ENCODE measurements at regions not wholly inside any gene's neighbourhood (a gene's known extent, or its start where the extent isn't known, plus 50 kb on each side); places are given as distances from the start of the nearest gene placed in this dataset.

DNA sequence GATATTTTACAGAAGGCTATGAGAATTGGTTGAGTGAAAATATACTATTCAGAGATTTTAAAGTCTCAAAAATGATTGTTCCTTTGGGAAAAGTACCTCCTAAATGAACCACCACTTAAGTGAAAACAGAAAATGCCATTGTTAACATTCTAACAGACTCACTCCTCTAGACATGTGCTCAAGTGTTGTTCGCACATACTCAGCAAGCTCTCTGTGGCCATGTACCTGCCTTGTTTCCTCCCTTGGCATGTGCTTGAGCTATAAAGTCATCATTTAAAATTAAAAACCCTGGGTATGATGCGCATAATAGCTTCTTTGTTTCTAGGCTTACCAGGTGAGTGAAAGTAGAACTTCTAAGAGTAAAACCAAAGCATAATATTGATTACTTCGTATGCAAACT, 343.2 kb upstream of the VRK2 start:
- peaks cover 0 to 4% (median 2%) of the 10 kb centered on the region in 4 experiments; a peak in 3 of 7 replicates for H3K4me1 ChIP-seq (replicated peaks in 1 of 4; ENCODE audit: control insufficient read depth in 3 of 4, insufficient read depth in 4 of 4, low read length in 3 of 4)
- H2BK20ac ChIP-seq (ENCODE audit: low read length) = peak overlapping the region; percentile 84; the same call in 1 of the 2 replicates
- H3K9me3 ChIP-seq (ENCODE audit: insufficient read depth in 2 of 2, low read depth in 1 of 2, low read length in 1 of 2) = no peaks in the 10 kb centered on the region
- H2BK120ac ChIP-seq (replicated peaks; ENCODE audit: low read depth, low read length) = no peak overlapping the region
- H3K79me1 ChIP-seq (ENCODE audit: low read depth, low read length) = no peaks in the 10 kb centered on the region
- DNase-seq (ENCODE audit: low read depth in 1 of 2, low spot score in 2 of 2) (no peak), FAIRE-seq (peak; percentile 42)
- no peak overlapping the region for H2BK15ac ChIP-seq (ENCODE audit: low read length)
- no peak overlapping the region for H3K56ac ChIP-seq (replicated peaks; ENCODE audit: insufficient read length, low read depth, low read length)
- 0 out of 2 replicates have a peak overlapping the region, but pooled peaks have one; percentile 84 for H2AK5ac ChIP-seq (ENCODE audit: low read depth, low read length)
- no peak overlapping the region for H4K5ac ChIP-seq (ENCODE audit: insufficient read length, low read depth, low read length)
- H4K20me1 ChIP-seq (replicated peaks in 1 of 2; ENCODE audit: control insufficient read depth in 1 of 2, insufficient read depth in 2 of 2, low read length in 2 of 2) = no peaks in the 10 kb centered on the region
- no peaks in the 10 kb centered on the region for H3K27me3 ChIP-seq (replicated peaks in 1 of 4; ENCODE audit: control insufficient read depth in 3 of 4, extremely low read depth in 1 of 4, insufficient read depth in 3 of 4, low read length in 3 of 4)
- H3K36me3 ChIP-seq (ENCODE audit: control insufficient read depth in 2 of 4, insufficient read depth in 4 of 4, low read length in 3 of 4) = no peaks in the 10 kb centered on the region; a peak in 1 of 8 replicates
- H2AFZ ChIP-seq (ENCODE audit: low read length) = no peak overlapping the region
- ChIA-PET POLR2A (ENCODE audit: partially characterized antibody) (interaction anchor here (1.4 kb wide), 1 partner anchor 9 kb away, joined by 4 read pairs; no protein-coding TSS in a partner anchor), CTCF (ENCODE audit: partially characterized antibody) (interaction anchor here (1.2 kb wide), 1 partner anchor 10 kb away, joined by 5 read pairs; no protein-coding TSS in a partner anchor)
- H3K14ac ChIP-seq (ENCODE audit: insufficient read length) = no peak overlapping the region
- no peak overlapping the region; the same call in 1 of the 2 replicates for H2BK12ac ChIP-seq (ENCODE audit: low read depth, low read length)
- H3K4me2 ChIP-seq (ENCODE audit: insufficient read depth in 1 of 2, low read depth in 2 of 2, low read length in 2 of 2) = no peak overlapping the region
- no peak overlapping the region for H4K91ac ChIP-seq (replicated peaks; ENCODE audit: insufficient read length, low read length)
- no peak overlapping the region for H3K4ac ChIP-seq (replicated peaks; ENCODE audit: insufficient read length, low read depth, low read length)
- 84% methylated on average over 3 of the region's 3 CpGs; no CpG with 5 or more reads in 1 of the 2 experiments for WGBS, 2 experiments (ENCODE audit: extremely low coverage in 1 of 2, insufficient coverage in 1 of 2, insufficient read length in 1 of 2, insufficient replicate concordance in 2 of 2, low coverage in 1 of 2, low lambda C conversion rate in 2 of 2, missing lambda C conversion rate in 1 of 2)
- H3K23me2 ChIP-seq (ENCODE audit: low read depth, low read length) = no peaks in the 10 kb centered on the region
- no peak overlapping the region for H3K23ac ChIP-seq (ENCODE audit: insufficient read length)
- no peak overlapping the region for H3K18ac ChIP-seq (ENCODE audit: extremely low read depth, low read length)
- no peak overlapping the region for H3K9ac ChIP-seq (replicated peaks in 1 of 4; ENCODE audit: extremely low read depth in 1 of 4, low read depth in 3 of 4, low read length in 3 of 4)
- H3K79me2 ChIP-seq (ENCODE audit: control insufficient read depth in 1 of 2, insufficient read depth in 2 of 2, low read length in 2 of 2) = no peaks in the 10 kb centered on the region
- H3K27ac ChIP-seq (ENCODE audit: low read depth, low read length) = no peak overlapping the region
- TF ChIP-seq SRF (IDR thresholded peaks at IDR 0.05; ENCODE audit: low read depth, low read length) = no peak
- TF ChIP-seq TCF12 (IDR thresholded peaks at IDR 0.05; ENCODE audit: low read depth, low read length) = no peak
- no peak for TF ChIP-seq NANOG (IDR thresholded peaks at IDR 0.05; ENCODE audit: insufficient read depth, low read depth, low read length, poor library complexity, severe bottlenecking)
- TF ChIP-seq TAF1 (IDR thresholded peaks at IDR 0.05; ENCODE audit: low read depth, low read length) = no peak
- TF ChIP-seq HDAC2 (IDR thresholded peaks at IDR 0.05; ENCODE audit: borderline replicate concordance in 1 of 2, low read depth in 2 of 2, low read length in 2 of 2) = no peak
- TF ChIP-seq KDM5A (IDR thresholded peaks at IDR 0.05; ENCODE audit: low read length) = no peak
- TF ChIP-seq SIRT6 (IDR thresholded peaks at IDR 0.05; ENCODE audit: low read length) = no peak
- no peak for TF ChIP-seq EP300 (IDR thresholded peaks at IDR 0.05; ENCODE audit: borderline replicate concordance in 1 of 2, low read depth in 2 of 2, low read length in 2 of 2)
- no peak for TF ChIP-seq RBBP5 (IDR thresholded peaks at IDR 0.05; ENCODE audit: borderline replicate concordance, low read depth, low read length)
- TF ChIP-seq RXRA (IDR thresholded peaks at IDR 0.05; ENCODE audit: insufficient read depth, low read depth, low read length) = no peak
- no peak for TF ChIP-seq BCL11A (IDR thresholded peaks at IDR 0.05; ENCODE audit: low read depth in 2 of 2, low read length in 2 of 2)
- TF ChIP-seq POLR2AphosphoS5 (IDR thresholded peaks at IDR 0.05; ENCODE audit: low read depth, low read length) = no peak
- TF ChIP-seq KDM1A (IDR thresholded peaks at IDR 0.05; ENCODE audit: borderline replicate concordance, low read length) = no peak
- H2BK5ac ChIP-seq (ENCODE audit: low read depth, low read length) = no peak overlapping the region
- H3K4me3 ChIP-seq (ENCODE audit: extremely low read depth in 1 of 4, insufficient read depth in 2 of 4, low read depth in 3 of 4, low read length in 4 of 4) = no peak overlapping the region
- no peak overlapping the region for H4K8ac ChIP-seq (ENCODE audit: extremely low read depth, insufficient read depth, low read length)

Data from H1 (cell line).